HG03558 (cell line): ENCODE measurements at regions not wholly inside any gene's neighbourhood (a gene's known extent, or its start where the extent isn't known, plus 50 kb on each side); places are given as distances from the start of the nearest gene placed in this dataset.
"Not testable (repeated sequence)": the region's sequence is repeated elsewhere in the genome, so short reads cannot be mapped to it uniquely, and the experiment has no call there.

Experiments used
- ATAC-seq: cut with Tn5 transposase; IDR thresholded peaks from one replicate; pipeline ENCODE4 v1.9.1; 2021; ENCODE audit warnings: moderate number of reproducible peaks; ENCODE audit not compliant: unreplicated experiment; ENCODE audit errors: extremely low read depth

GRCh38 chr1:187038784-187039183 is 210.0 kb downstream of the PLA2G4A start:
- ATAC-seq = no peak

- ATAC-seq = no peak
Measured at GRCh38 chr1:187041104-187041503, 212.4 kb downstream of the PLA2G4A start.

GRCh38 chr1:187042538-187042937 is 213.8 kb downstream of the PLA2G4A start:
- no peak for ATAC-seq

- ATAC-seq = not testable (repeated sequence)
Measured at GRCh38 chr1:187043433-187043832, 214.7 kb downstream of the PLA2G4A start.

- ATAC-seq = no peak
Measured at GRCh38 chr1:187044411-187044810, 215.7 kb downstream of the PLA2G4A start.

- ATAC-seq = no peak
Measured at GRCh38 chr1:187045371-187045770, 216.6 kb downstream of the PLA2G4A start.

- ATAC-seq = no peak
Measured at GRCh38 chr1:187046293-187046692, 217.5 kb downstream of the PLA2G4A start.

- ATAC-seq = no peak
Measured at GRCh38 chr1:187047298-187047697, 218.5 kb downstream of the PLA2G4A start.

GRCh38 chr1:187051618-187052232 is 223.0 kb downstream of the PLA2G4A start:
- ATAC-seq = peak; percentile 63

GRCh38 chr1:187053876-187054275 is 225.1 kb downstream of the PLA2G4A start:
- ATAC-seq = no peak

GRCh38 chr1:187054862-187055757 is 226.4 kb downstream of the PLA2G4A start:
- no peak for ATAC-seq

GRCh38 chr1:187063271-187063670 is 234.5 kb downstream of the PLA2G4A start:
- ATAC-seq = no peak

- ATAC-seq = no peak
Measured at GRCh38 chr1:187067160-187067559, 238.4 kb downstream of the PLA2G4A start.

GRCh38 chr1:187070076-187070475 is 241.3 kb downstream of the PLA2G4A start:
- ATAC-seq = no peak

- not testable (repeated sequence) for ATAC-seq
Measured at GRCh38 chr1:187072262-187073034, 243.7 kb downstream of the PLA2G4A start.

GRCh38 chr1:187073035-187073560 is 244.3 kb downstream of the PLA2G4A start:
- ATAC-seq = not testable (repeated sequence)

- ATAC-seq = not testable (repeated sequence)
Measured at GRCh38 chr1:187073634-187074245, 245.0 kb downstream of the PLA2G4A start.

GRCh38 chr1:187074445-187075048 is 245.8 kb downstream of the PLA2G4A start:
- no peak for ATAC-seq

- no peak for ATAC-seq
Measured at GRCh38 chr1:187076922-187077321, 248.2 kb downstream of the PLA2G4A start.

GRCh38 chr1:187078321-187078720 is 249.6 kb downstream of the PLA2G4A start:
- no peak for ATAC-seq
